ENCODE measurements at regions not wholly inside any gene's neighbourhood (a gene's known extent, or its start where the extent isn't known, plus 50 kb on each side); places are given as distances from the start of the nearest gene placed in this dataset.

DNA sequence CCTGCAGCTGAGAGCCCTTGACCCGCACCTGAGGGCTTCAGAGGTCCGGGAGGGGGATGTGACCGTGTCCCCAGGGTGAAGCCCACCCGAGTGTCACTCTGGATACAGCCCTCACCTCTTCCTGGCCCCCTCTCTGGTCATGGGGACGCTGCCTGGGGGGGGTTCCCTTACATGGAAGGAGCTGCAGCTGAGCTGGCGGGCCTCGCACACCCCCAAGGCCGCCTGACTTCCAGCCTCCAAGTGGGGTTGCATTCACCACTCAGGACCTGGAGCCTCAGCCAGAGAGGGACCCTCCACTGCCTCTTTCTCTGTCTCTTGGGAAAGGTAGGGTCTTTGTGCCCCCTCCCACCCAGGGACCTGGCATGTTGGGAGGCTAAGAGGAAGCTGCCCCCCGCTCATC, 284.6 kb downstream of the SEC14L1 start:
- TF ChIP-seq TAF1 (IDR thresholded peaks at IDR 0.05; ENCODE audit: borderline replicate concordance, insufficient read depth, low read length) = no peak
- TF ChIP-seq, protein P1, sequence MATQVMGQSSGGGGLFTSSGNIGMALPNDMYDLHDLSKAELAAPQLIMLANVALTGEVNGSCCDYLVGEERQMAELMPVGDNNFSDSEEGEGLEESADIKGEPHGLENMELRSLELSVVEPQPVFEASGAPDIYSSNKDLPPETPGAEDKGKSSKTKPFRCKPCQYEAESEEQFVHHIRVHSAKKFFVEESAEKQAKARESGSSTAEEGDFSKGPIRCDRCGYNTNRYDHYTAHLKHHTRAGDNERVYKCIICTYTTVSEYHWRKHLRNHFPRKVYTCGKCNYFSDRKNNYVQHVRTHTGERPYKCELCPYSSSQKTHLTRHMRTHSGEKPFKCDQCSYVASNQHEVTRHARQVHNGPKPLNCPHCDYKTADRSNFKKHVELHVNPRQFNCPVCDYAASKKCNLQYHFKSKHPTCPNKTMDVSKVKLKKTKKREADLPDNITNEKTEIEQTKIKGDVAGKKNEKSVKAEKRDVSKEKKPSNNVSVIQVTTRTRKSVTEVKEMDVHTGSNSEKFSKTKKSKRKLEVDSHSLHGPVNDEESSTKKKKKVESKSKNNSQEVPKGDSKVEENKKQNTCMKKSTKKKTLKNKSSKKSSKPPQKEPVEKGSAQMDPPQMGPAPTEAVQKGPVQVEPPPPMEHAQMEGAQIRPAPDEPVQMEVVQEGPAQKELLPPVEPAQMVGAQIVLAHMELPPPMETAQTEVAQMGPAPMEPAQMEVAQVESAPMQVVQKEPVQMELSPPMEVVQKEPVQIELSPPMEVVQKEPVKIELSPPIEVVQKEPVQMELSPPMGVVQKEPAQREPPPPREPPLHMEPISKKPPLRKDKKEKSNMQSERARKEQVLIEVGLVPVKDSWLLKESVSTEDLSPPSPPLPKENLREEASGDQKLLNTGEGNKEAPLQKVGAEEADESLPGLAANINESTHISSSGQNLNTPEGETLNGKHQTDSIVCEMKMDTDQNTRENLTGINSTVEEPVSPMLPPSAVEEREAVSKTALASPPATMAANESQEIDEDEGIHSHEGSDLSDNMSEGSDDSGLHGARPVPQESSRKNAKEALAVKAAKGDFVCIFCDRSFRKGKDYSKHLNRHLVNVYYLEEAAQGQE (IDR thresholded peaks at IDR 0.05; ENCODE audit: insufficient read depth in 1 of 2, low read depth in 2 of 2, low read length in 2 of 2) = no peak
- no peak for TF ChIP-seq POLR2AphosphoS5 (IDR thresholded peaks at IDR 0.05; ENCODE audit: low read depth, low read length)
- no peak for TF ChIP-seq SIN3A (IDR thresholded peaks at IDR 0.05; ENCODE audit: borderline replicate concordance, insufficient read depth, low read length)

Data from PFSK-1 (cell line).